ENCODE measurements at regions not wholly inside any gene's neighbourhood (a gene's known extent, or its start where the extent isn't known, plus 50 kb on each side); places are given as distances from the start of the nearest gene placed in this dataset.
A peak's percentile ranks its signal among the peaks of the same experiment; 100 is the strongest.

DNA sequence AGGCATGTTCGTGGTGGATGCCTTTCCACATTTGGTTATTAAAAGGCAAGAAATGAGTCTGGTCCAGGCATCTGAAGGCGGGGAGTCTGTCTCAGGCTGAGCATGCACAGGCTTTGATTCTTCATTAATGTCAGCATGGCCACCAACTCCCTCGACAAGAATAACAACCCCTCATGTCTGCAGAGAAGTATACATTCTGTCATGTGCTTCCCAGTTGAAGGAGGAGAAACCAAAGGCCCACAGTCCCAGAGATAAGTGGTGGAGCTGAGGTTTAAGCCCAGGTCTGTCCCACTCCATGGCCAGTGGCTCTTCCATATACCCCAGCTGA lies 61.6 kb upstream of the LAPTM5 start:
- WGBS, 2 donors: 63 to 78% methylated on average over 3 of the region's 3 CpGs
- no peak for TF ChIP-seq POLR2A (IDR thresholded peaks at IDR 0.05)
- TF ChIP-seq POLR2AphosphoS5 (IDR thresholded peaks at IDR 0.05): peak in 3 of 4 donors; percentile 48 to 61 (median 51)
- Histone ChIP-seq H3K9me3 (no peaks in the 10 kb centered on the region), H3K4me1 (peaks cover 0 to 82% (median 81%) of the 10 kb centered on the region in 4 donors), H3K27ac (peak overlapping the region; percentile 58 to 97 (median 91)), H3K36me3 (no peaks in the 10 kb centered on the region), H3K27me3 (no peaks in the 10 kb centered on the region), H3K4me3 (no peak overlapping the region)
- DNase-seq: no peak
- intact Hi-C loops (cut with DNase I): no loop called here

- Histone ChIP-seq H3K4me3 (no peak overlapping the region), H3K36me3 (no peaks in the 10 kb centered on the region), H3K27ac (peak overlapping the region; percentile 58 to 97 (median 91)), H3K4me1 (peaks cover 0 to 80% (median 79%) of the 10 kb centered on the region in 4 donors), H3K27me3 (no peaks in the 10 kb centered on the region), H3K9me3 (no peaks in the 10 kb centered on the region)
- 64 to 76% methylated on average over 10 of the region's 10 CpGs for WGBS, 2 donors
- TF ChIP-seq EP300 (IDR thresholded peaks at IDR 0.05) (peak in 2 of 4 donors; percentile 30 to 51), CTCF (IDR thresholded peaks at IDR 0.05) (no peak), POLR2AphosphoS5 (IDR thresholded peaks at IDR 0.05) (peak in 3 of 4 donors; percentile 34 to 56 (median 40)), POLR2A (IDR thresholded peaks at IDR 0.05) (no peak)
- intact Hi-C loops (cut with DNase I): no loop called here
- no peak for DNase-seq
These were observed 61.1 kb upstream of the LAPTM5 start for GRCh38 chr1:30818568-30819243.

GRCh38 chr1:30817548-30817947 lies 60.0 kb upstream of the LAPTM5 start:
- DNase-seq: no peak
- intact Hi-C loops (cut with DNase I): no loop called here
- TF ChIP-seq POLR2A (IDR thresholded peaks at IDR 0.05): no peak
- TF ChIP-seq EP300 (IDR thresholded peaks at IDR 0.05): no peak
- Histone ChIP-seq H3K27ac (peak overlapping the region; percentile 58 to 97 (median 91)), H3K9me3 (no peaks in the 10 kb centered on the region), H3K27me3 (no peaks in the 10 kb centered on the region), H3K36me3 (no peaks in the 10 kb centered on the region), H3K4me3 (no peak overlapping the region), H3K4me1 (peaks cover 0 to 68% (median 67%) of the 10 kb centered on the region in 4 donors)
- 80 to 84% methylated on average over 3 of the region's 3 CpGs for WGBS, 2 donors

DNA sequence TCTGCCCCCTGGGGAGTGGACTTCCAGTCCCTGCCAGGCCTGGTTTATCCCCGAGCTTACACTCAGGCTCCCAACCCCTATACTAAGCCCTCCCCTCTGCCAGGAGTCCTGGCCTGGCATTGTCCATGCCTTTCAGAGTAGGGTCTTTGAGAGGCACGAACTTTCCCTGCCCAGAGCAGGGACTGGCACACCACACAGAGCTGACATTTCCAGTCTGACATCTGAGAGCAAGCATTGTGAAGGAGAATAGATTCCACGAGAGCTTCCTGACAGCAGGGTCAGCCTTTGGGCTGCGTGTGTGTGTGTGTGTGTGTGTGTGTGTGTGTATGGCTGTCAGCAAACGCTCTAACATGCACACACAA lies 59.5 kb upstream of the LAPTM5 start:
- intact Hi-C loops (cut with DNase I): no loop called here
- no peak for DNase-seq
- peak overlapping the region; percentile 48 to 97 (median 91) for H3K27ac ChIP-seq
- no peaks in the 10 kb centered on the region for H3K9me3 ChIP-seq
- H3K4me3 ChIP-seq: no peak overlapping the region
- TF ChIP-seq POLR2AphosphoS5 (IDR thresholded peaks at IDR 0.05): no peak
- no peak for TF ChIP-seq EP300 (IDR thresholded peaks at IDR 0.05)
- no peak for TF ChIP-seq CTCF (IDR thresholded peaks at IDR 0.05)
- no peak for TF ChIP-seq POLR2A (IDR thresholded peaks at IDR 0.05)
- H3K36me3 ChIP-seq: no peaks in the 10 kb centered on the region
- WGBS, 2 donors: 51 to 54% methylated on average over 5 of the region's 5 CpGs
- no peaks in the 10 kb centered on the region for H3K27me3 ChIP-seq
- H3K4me1 ChIP-seq: peaks cover 0 to 64% (median 64%) of the 10 kb centered on the region in 4 donors

- 22 to 35% methylated on average over 18 of the region's 18 CpGs for WGBS, 2 donors
- intact Hi-C loops (cut with DNase I): no loop called here
- Histone ChIP-seq H3K4me1 (peaks cover 0 to 63% (median 58%) of the 10 kb centered on the region in 4 donors), H3K4me3 (no peak overlapping the region), H3K36me3 (no peaks in the 10 kb centered on the region), H3K9me3 (no peaks in the 10 kb centered on the region), H3K27ac (peak overlapping the region; percentile 48 to 97 (median 91)), H3K27me3 (no peaks in the 10 kb centered on the region)
- TF ChIP-seq POLR2AphosphoS5 (IDR thresholded peaks at IDR 0.05): peak in 3 of 4 donors; percentile 6 to 46 (median 18)
- TF ChIP-seq POLR2A (IDR thresholded peaks at IDR 0.05): no peak
- peak; percentile 87 for DNase-seq
These were observed 58.9 kb upstream of the LAPTM5 start for GRCh38 chr1:30816211-30817076.

GRCh38 chr1:30815556-30815955 lies 58.0 kb upstream of the LAPTM5 start:
- no peak for DNase-seq
- H3K27ac ChIP-seq: peak overlapping the region; percentile 48 to 97 (median 91)

More at GRCh38 chr1:30815556-30815955, 58.0 kb upstream of the LAPTM5 start:
- H3K4me3 ChIP-seq: no peak overlapping the region
- no peaks in the 10 kb centered on the region for H3K9me3 ChIP-seq
- H3K4me1 ChIP-seq: peaks cover 0 to 62% (median 50%) of the 10 kb centered on the region in 4 donors
- intact Hi-C loops (cut with DNase I): no loop called here
- H3K36me3 ChIP-seq: no peaks in the 10 kb centered on the region
- 87 to 88% methylated on average over 8 of the region's 8 CpGs for WGBS, 2 donors
- TF ChIP-seq POLR2A (IDR thresholded peaks at IDR 0.05) (no peak), EP300 (IDR thresholded peaks at IDR 0.05) (no peak), CTCF (IDR thresholded peaks at IDR 0.05) (no peak), POLR2AphosphoS5 (IDR thresholded peaks at IDR 0.05) (no peak)
- no peaks in the 10 kb centered on the region for H3K27me3 ChIP-seq

Data from sigmoid colon (tissue), 6 donors.